ENCODE measurements at regions not wholly inside any gene's neighbourhood (a gene's known extent, or its start where the extent isn't known, plus 50 kb on each side); places are given as distances from the start of the nearest gene placed in this dataset.

DNA sequence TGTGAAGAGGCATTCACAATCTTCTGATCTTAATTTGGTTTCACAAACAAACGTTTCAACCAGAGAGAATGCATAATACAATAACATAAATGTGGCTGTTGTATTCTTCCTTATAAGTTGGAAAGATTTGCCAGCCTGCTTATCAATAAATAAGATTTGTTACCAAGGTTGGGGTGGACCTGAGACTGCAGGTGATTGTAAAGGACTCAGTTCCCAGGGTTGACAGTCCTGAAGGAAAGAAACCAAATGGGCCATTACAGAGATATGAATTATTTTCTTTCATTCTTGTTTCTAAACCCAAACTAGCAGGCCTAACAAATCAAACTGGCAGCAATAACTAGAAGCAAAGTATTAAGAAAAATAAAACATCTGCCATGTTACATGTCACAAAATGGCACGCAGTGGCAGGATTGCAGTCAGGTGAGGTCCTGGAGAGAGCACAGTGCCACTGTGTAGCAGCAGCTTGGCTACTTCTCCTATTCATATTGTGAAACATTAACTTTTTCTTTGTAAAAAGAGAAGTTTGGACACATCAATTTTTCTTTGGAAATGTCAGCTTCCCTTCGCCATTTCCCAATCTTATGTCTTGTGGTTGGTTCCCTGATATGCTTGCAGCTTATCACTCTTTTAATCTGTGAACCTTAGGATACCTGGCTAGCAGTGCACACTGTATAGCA lies 133.8 kb upstream of the EMCN start:
- Histone ChIP-seq H4K20me1 (ENCODE audit: insufficient read depth, low read length) (no peaks in the 10 kb centered on the region), H3K36me3 (ENCODE audit: insufficient read depth, low read length) (no peaks in the 10 kb centered on the region), H3K79me2 (ENCODE audit: insufficient read depth, low read length) (no peaks in the 10 kb centered on the region), H3K4me1 (ENCODE audit: insufficient read depth, low read length) (no peaks in the 10 kb centered on the region), H3K9me3 (ENCODE audit: insufficient read depth, low read length, severe bottlenecking) (no peaks in the 10 kb centered on the region), H3K9ac (ENCODE audit: low read depth, low read length) (no peak overlapping the region), H2AFZ (ENCODE audit: low read depth, low read length) (no peak overlapping the region), H3K4me2 (ENCODE audit: insufficient read depth, low read length) (no peak overlapping the region), H3K27ac (ENCODE audit: low read length) (no peak overlapping the region), H3K4me3 (ENCODE audit: low read depth in 1 of 2, low read length in 2 of 2) (no peak overlapping the region), H3K27me3 (ENCODE audit: insufficient read depth, low read length, poor library complexity) (no peaks in the 10 kb centered on the region)
- TF ChIP-seq EZH2 (IDR thresholded peaks at IDR 0.05; ENCODE audit: borderline replicate concordance, low read depth, low read length, severe bottlenecking) (no peak), CTCF (IDR thresholded peaks at IDR 0.05; ENCODE audit: borderline replicate concordance, extremely low read depth, low read length, poor library complexity, severe bottlenecking) (no peak)
- no peak for DNase-seq
- ATAC-seq (ENCODE audit: insufficient read depth, low read depth) = no peak

DNA sequence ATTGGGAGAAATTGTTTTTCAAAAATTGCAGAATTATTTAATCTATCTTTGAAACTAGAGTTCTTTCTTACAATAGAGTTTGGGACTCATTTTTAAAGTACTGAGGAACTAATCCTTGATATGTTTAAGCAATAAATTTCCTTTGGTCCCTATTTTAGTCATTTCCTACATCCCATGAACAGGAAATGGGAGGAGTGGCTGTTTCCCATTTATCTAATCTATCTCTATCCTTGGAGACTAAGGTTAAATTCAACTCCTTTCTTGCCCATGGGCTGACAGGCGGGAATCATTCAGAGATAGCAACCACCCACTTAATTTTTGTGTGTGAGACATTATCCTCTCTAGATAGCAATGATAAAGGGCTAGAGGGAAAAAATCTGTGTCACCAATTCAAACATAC lies 131.6 kb upstream of the EMCN start:
- H3K9me3 ChIP-seq (ENCODE audit: insufficient read depth, low read length, severe bottlenecking) = no peaks in the 10 kb centered on the region
- H3K4me2 ChIP-seq (ENCODE audit: insufficient read depth, low read length) = no peak overlapping the region
- H3K36me3 ChIP-seq (ENCODE audit: insufficient read depth, low read length) = no peaks in the 10 kb centered on the region
- H3K4me1 ChIP-seq (ENCODE audit: insufficient read depth, low read length) = no peaks in the 10 kb centered on the region
- no peak overlapping the region for H3K9ac ChIP-seq (ENCODE audit: low read depth, low read length)
- H2AFZ ChIP-seq (ENCODE audit: low read depth, low read length) = no peak overlapping the region
- DNase-seq = no peak
- TF ChIP-seq EZH2 (IDR thresholded peaks at IDR 0.05; ENCODE audit: borderline replicate concordance, low read depth, low read length, severe bottlenecking) (no peak), CTCF (IDR thresholded peaks at IDR 0.05; ENCODE audit: borderline replicate concordance, extremely low read depth, low read length, poor library complexity, severe bottlenecking) (no peak)
- H3K4me3 ChIP-seq (ENCODE audit: low read depth in 1 of 2, low read length in 2 of 2) = no peak overlapping the region
- no peaks in the 10 kb centered on the region for H3K27me3 ChIP-seq (ENCODE audit: insufficient read depth, low read length, poor library complexity)
- ATAC-seq (ENCODE audit: insufficient read depth, low read depth) = no peak
- H4K20me1 ChIP-seq (ENCODE audit: insufficient read depth, low read length) = no peaks in the 10 kb centered on the region
- H3K27ac ChIP-seq (ENCODE audit: low read length) = no peak overlapping the region
- no peaks in the 10 kb centered on the region for H3K79me2 ChIP-seq (ENCODE audit: insufficient read depth, low read length)

DNA sequence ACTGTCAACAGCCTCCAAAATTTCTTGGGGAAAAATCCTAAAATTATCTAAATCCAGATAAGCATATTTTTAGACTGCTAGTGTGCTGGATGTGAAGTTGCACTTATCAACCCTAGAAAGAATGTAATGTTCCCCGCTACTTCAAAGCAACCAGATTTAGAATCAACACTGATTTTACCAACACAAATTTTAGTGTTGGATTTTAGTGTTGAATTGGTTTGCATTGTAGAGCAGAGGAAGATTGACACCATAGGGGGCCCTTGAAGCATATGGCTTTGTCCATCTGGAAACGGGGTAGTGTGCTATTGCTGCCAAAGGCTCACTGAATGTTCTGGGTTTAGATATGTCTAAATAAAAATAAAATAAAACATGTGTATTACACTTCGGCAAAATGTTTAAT lies 126.3 kb upstream of the EMCN start:
- Histone ChIP-seq H2AFZ (ENCODE audit: low read depth, low read length) (no peak overlapping the region), H3K36me3 (ENCODE audit: insufficient read depth, low read length) (no peaks in the 10 kb centered on the region)

More for the DNA sequence above, 126.3 kb upstream of the EMCN start:
- Histone ChIP-seq H3K27ac (ENCODE audit: low read length) (no peak overlapping the region), H3K4me3 (ENCODE audit: low read depth in 1 of 2, low read length in 2 of 2) (no peak overlapping the region), H3K9me3 (ENCODE audit: insufficient read depth, low read length, severe bottlenecking) (no peaks in the 10 kb centered on the region), H3K4me2 (ENCODE audit: insufficient read depth, low read length) (no peak overlapping the region), H4K20me1 (ENCODE audit: insufficient read depth, low read length) (no peaks in the 10 kb centered on the region), H3K79me2 (ENCODE audit: insufficient read depth, low read length) (no peaks in the 10 kb centered on the region), H3K27me3 (ENCODE audit: insufficient read depth, low read length, poor library complexity) (no peaks in the 10 kb centered on the region), H3K9ac (ENCODE audit: low read depth, low read length) (no peak overlapping the region), H3K4me1 (ENCODE audit: insufficient read depth, low read length) (no peaks in the 10 kb centered on the region)
- DNase-seq = no peak
- no peak for ATAC-seq (ENCODE audit: insufficient read depth, low read depth)
- TF ChIP-seq EZH2 (IDR thresholded peaks at IDR 0.05; ENCODE audit: borderline replicate concordance, low read depth, low read length, severe bottlenecking) (no peak), CTCF (IDR thresholded peaks at IDR 0.05; ENCODE audit: borderline replicate concordance, extremely low read depth, low read length, poor library complexity, severe bottlenecking) (no peak)
